Gastroesophageal sphincter (tissue), 3 donors: ENCODE measurements at regions not wholly inside any gene's neighbourhood (a gene's known extent, or its start where the extent isn't known, plus 50 kb on each side); places are given as distances from the start of the nearest gene placed in this dataset.

ENCODE experiments used
- EP300 ChIP-seq: sonication (generic); formaldehyde crosslinking; IDR thresholded peaks from one replicate; pipeline ENCODE4 v1.6.1; 2017; ENCODE audit warnings: antibody characterized with exemption, mild to moderate bottlenecking
- POLR2A ChIP-seq, 2 donors: fragments of 450-650 bp; IDR thresholded peaks; one replicate each; pipeline ENCODE4 v1.6.1; 2017; ENCODE audit warnings: antibody characterized with exemption in 2 of 2, mild to moderate bottlenecking in 2 of 2, moderate library complexity in 1 of 2
- POLR2AphosphoS5 ChIP-seq: sonication (generic); formaldehyde crosslinking; IDR thresholded peaks from one replicate; pipeline ENCODE4 v1.6.1; 2017; ENCODE audit warnings: antibody characterized with exemption
- TF ChIP-seq, protein P1 (sequence below), 4 experiments: fragments of 200-600 bp in 2 of 4; fragments of 450-650 bp in 2 of 4; sonication (generic) in 1 of 4; IDR thresholded peaks; one replicate each; pipeline ENCODE4 v1.5.1; 2017 to 2019; ENCODE audit warnings: antibody characterized with exemption in 4 of 4, mild to moderate bottlenecking in 2 of 4, moderate library complexity in 2 of 4

DNA sequence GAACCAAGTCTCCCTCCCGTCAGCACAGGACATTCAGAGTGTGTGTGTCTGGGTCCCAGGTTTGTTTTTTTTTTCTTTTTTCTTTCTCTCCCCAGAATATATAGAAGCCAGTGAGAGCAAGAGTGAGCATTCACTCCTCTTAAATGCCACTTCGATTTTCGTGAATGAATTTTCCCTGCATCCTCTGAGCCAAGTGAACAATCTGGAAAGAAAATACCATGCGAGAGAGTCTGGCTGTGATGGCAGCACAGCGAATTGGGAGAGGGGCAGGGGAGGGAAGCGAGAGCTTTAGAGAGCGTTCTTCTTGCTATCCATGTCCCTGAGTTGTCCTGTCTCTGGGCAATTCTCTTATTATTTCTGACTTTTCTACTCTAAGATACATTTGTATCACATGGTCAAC is 76.0 kb upstream of the RAB3GAP2 start:
- TF ChIP-seq, protein P1, sequence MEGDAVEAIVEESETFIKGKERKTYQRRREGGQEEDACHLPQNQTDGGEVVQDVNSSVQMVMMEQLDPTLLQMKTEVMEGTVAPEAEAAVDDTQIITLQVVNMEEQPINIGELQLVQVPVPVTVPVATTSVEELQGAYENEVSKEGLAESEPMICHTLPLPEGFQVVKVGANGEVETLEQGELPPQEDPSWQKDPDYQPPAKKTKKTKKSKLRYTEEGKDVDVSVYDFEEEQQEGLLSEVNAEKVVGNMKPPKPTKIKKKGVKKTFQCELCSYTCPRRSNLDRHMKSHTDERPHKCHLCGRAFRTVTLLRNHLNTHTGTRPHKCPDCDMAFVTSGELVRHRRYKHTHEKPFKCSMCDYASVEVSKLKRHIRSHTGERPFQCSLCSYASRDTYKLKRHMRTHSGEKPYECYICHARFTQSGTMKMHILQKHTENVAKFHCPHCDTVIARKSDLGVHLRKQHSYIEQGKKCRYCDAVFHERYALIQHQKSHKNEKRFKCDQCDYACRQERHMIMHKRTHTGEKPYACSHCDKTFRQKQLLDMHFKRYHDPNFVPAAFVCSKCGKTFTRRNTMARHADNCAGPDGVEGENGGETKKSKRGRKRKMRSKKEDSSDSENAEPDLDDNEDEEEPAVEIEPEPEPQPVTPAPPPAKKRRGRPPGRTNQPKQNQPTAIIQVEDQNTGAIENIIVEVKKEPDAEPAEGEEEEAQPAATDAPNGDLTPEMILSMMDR (IDR thresholded peaks at IDR 0.05), result no peak
- no peak for TF ChIP-seq POLR2A (IDR thresholded peaks at IDR 0.05)
- TF ChIP-seq EP300, result no peak
- no peak for TF ChIP-seq POLR2AphosphoS5
